Esophagus squamous epithelium (tissue), 4 donors: ENCODE measurements at regions not wholly inside any gene's neighbourhood (a gene's known extent, or its start where the extent isn't known, plus 50 kb on each side); places are given as distances from the start of the nearest gene placed in this dataset.

Source experiments
- CTCF ChIP-seq, 6 experiments: fragments of 450-650 bp in 4 of 6; fragments of 200-600 bp in 2 of 6; sonication (generic) in 2 of 6; IDR thresholded peaks; one replicate each; pipeline ENCODE4 v1.5.1; 2016 to 2019; ENCODE audit warnings: antibody characterized with exemption in 6 of 6, mild to moderate bottlenecking in 4 of 6, moderate library complexity in 4 of 6
- POLR2A ChIP-seq, 4 donors: fragments of 450-650 bp; IDR thresholded peaks; one replicate each; pipeline ENCODE4 v1.6.1; 2017; ENCODE audit warnings: antibody characterized with exemption in 4 of 4, mild to moderate bottlenecking in 4 of 4, moderate library complexity in 3 of 4

- TF ChIP-seq CTCF (IDR thresholded peaks at IDR 0.05): no peak
- no peak for TF ChIP-seq POLR2A (IDR thresholded peaks at IDR 0.05)
Observed at GRCh38 chr3:164224126-164224525, 854.2 kb downstream of the SI start.
